ENCODE measurements at regions not wholly inside any gene's neighbourhood (a gene's known extent, or its start where the extent isn't known, plus 50 kb on each side); places are given as distances from the start of the nearest gene placed in this dataset.

GRCh38 chr10:124346831-124347230, 71.9 kb downstream of the OAT start:
- Mint-ChIP-seq H3K36me3 (no peaks in the 10 kb centered on the region), H3K4me1 (ENCODE audit: low read depth in 2 of 2) (peaks cover 5 to 12% of the 10 kb centered on the region in 2 donors), H3K4me3 (no peak overlapping the region), H3K27me3 (peaks cover 0 to 5% of the 10 kb centered on the region in 2 donors), H3K9me3 (no peaks in the 10 kb centered on the region), H3K27ac (no peak overlapping the region)
- ATAC-seq (no peak), DNase-seq (ENCODE audit: low spot score) (no peak)

- Mint-ChIP-seq H3K27me3 (peaks cover 0 to 5% of the 10 kb centered on the region in 2 donors), H3K36me3 (no peaks in the 10 kb centered on the region), H3K27ac (no peak overlapping the region), H3K9me3 (no peaks in the 10 kb centered on the region), H3K4me1 (ENCODE audit: low read depth in 2 of 2) (peaks cover 14 to 21% of the 10 kb centered on the region in 2 donors), H3K4me3 (no peak overlapping the region)
- ATAC-seq, result no peak
- no peak for DNase-seq (ENCODE audit: low spot score)
Measured at GRCh38 chr10:124345521-124345920, 73.2 kb downstream of the OAT start.

- ATAC-seq, result no peak
Measured at GRCh38 chr10:124344931-124345330, 73.8 kb downstream of the OAT start.

GRCh38 chr10:124344266-124344590, 74.5 kb downstream of the OAT start:
- Mint-ChIP-seq H3K9me3 (no peaks in the 10 kb centered on the region), H3K4me3 (no peak overlapping the region), H3K4me1 (ENCODE audit: low read depth in 2 of 2) (peaks cover 14 to 27% of the 10 kb centered on the region in 2 donors), H3K27ac (no peak overlapping the region), H3K27me3 (no peaks in the 10 kb centered on the region), H3K36me3 (no peaks in the 10 kb centered on the region)
- DNase-seq (ENCODE audit: low spot score) (no peak), ATAC-seq (no peak)

More at GRCh38 chr10:124344931-124345330, 73.8 kb downstream of the OAT start:
- Mint-ChIP-seq H3K27me3 (peaks cover 0 to 5% of the 10 kb centered on the region in 2 donors), H3K4me3 (no peak overlapping the region), H3K9me3 (no peaks in the 10 kb centered on the region), H3K4me1 (ENCODE audit: low read depth in 2 of 2) (peaks cover 14 to 25% of the 10 kb centered on the region in 2 donors), H3K27ac (no peak overlapping the region), H3K36me3 (no peaks in the 10 kb centered on the region)
- DNase-seq (ENCODE audit: low spot score), result no peak

- ATAC-seq, result no peak
- Mint-ChIP-seq H3K4me3 (no peak overlapping the region), H3K36me3 (no peaks in the 10 kb centered on the region), H3K4me1 (ENCODE audit: low read depth in 2 of 2) (peaks cover 14 to 27% of the 10 kb centered on the region in 2 donors), H3K27me3 (no peaks in the 10 kb centered on the region), H3K27ac (peak overlapping the region in 1 of 2 donors; percentile 19), H3K9me3 (no peaks in the 10 kb centered on the region)
- peak; percentile 31 for DNase-seq (ENCODE audit: low spot score)
Measured at GRCh38 chr10:124343351-124344265, 75.1 kb downstream of the OAT start.

- ATAC-seq, result no peak
- Mint-ChIP-seq H3K27ac (peak overlapping the region in 1 of 2 donors; percentile 97), H3K9me3 (no peaks in the 10 kb centered on the region), H3K4me3 (no peak overlapping the region), H3K36me3 (no peaks in the 10 kb centered on the region), H3K27me3 (peaks cover 0 to 1% of the 10 kb centered on the region in 2 donors), H3K4me1 (ENCODE audit: low read depth in 2 of 2) (peaks cover 14 to 27% of the 10 kb centered on the region in 2 donors)
- DNase-seq (ENCODE audit: low spot score), result no peak
Measured at GRCh38 chr10:124342821-124343170, 75.9 kb downstream of the OAT start.

GRCh38 chr10:124342136-124342820, 76.4 kb downstream of the OAT start:
- peak overlapping the region; percentile 71 to 97 for H3K27ac Mint-ChIP-seq
- DNase-seq (ENCODE audit: low spot score) (no peak), ATAC-seq (no peak)

GRCh38 chr10:124341768-124342135, 77.0 kb downstream of the OAT start:
- Mint-ChIP-seq H3K9me3 (no peaks in the 10 kb centered on the region), H3K4me1 (ENCODE audit: low read depth in 2 of 2) (peaks cover 14 to 27% of the 10 kb centered on the region in 2 donors), H3K4me3 (peak overlapping the region; percentile 9), H3K27me3 (peaks cover 0 to 2% of the 10 kb centered on the region in 2 donors), H3K27ac (peak overlapping the region; percentile 71 to 97), H3K36me3 (no peaks in the 10 kb centered on the region)
- DNase-seq (ENCODE audit: low spot score) (peak; percentile 88), ATAC-seq (peak; percentile 94 to 97)

More at GRCh38 chr10:124342136-124342820, 76.4 kb downstream of the OAT start:
- peak overlapping the region; percentile 9 for H3K4me3 Mint-ChIP-seq
- peaks cover 0 to 2% of the 10 kb centered on the region in 2 donors for H3K27me3 Mint-ChIP-seq
- peaks cover 14 to 27% of the 10 kb centered on the region in 2 donors for H3K4me1 Mint-ChIP-seq (ENCODE audit: low read depth in 2 of 2)
- H3K9me3 Mint-ChIP-seq, result no peaks in the 10 kb centered on the region
- H3K36me3 Mint-ChIP-seq, result no peaks in the 10 kb centered on the region

GRCh38 chr10:124340033-124340760, 78.5 kb downstream of the OAT start:
- H3K9me3 Mint-ChIP-seq, result no peaks in the 10 kb centered on the region
- peak overlapping the region in 1 of 2 donors; percentile 97 for H3K27ac Mint-ChIP-seq
- H3K27me3 Mint-ChIP-seq, result peaks cover 0 to 2% of the 10 kb centered on the region in 2 donors
- H3K4me1 Mint-ChIP-seq (ENCODE audit: low read depth in 2 of 2), result peaks cover 14 to 27% of the 10 kb centered on the region in 2 donors
- no peak for DNase-seq (ENCODE audit: low spot score)
- H3K36me3 Mint-ChIP-seq, result no peaks in the 10 kb centered on the region
- no peak overlapping the region for H3K4me3 Mint-ChIP-seq
- ATAC-seq, result no peak

GRCh38 chr10:124339119-124340032, 79.3 kb downstream of the OAT start:
- H3K27me3 Mint-ChIP-seq, result peaks cover 0 to 4% of the 10 kb centered on the region in 2 donors
- no peak for ATAC-seq
- peaks cover 14 to 27% of the 10 kb centered on the region in 2 donors for H3K4me1 Mint-ChIP-seq (ENCODE audit: low read depth in 2 of 2)

GRCh38 chr10:124338276-124338925, 80.3 kb downstream of the OAT start:
- no peak for DNase-seq (ENCODE audit: low spot score)
- H3K36me3 Mint-ChIP-seq, result no peaks in the 10 kb centered on the region
- no peak for ATAC-seq
- H3K4me3 Mint-ChIP-seq, result no peak overlapping the region
- H3K9me3 Mint-ChIP-seq, result no peaks in the 10 kb centered on the region
- H3K27ac Mint-ChIP-seq, result no peak overlapping the region
- peaks cover 5 to 6% of the 10 kb centered on the region in 2 donors for H3K27me3 Mint-ChIP-seq
- H3K4me1 Mint-ChIP-seq (ENCODE audit: low read depth in 2 of 2), result peaks cover 14 to 27% of the 10 kb centered on the region in 2 donors

More at GRCh38 chr10:124339119-124340032, 79.3 kb downstream of the OAT start:
- Mint-ChIP-seq H3K27ac (peak overlapping the region in 1 of 2 donors; percentile 97), H3K9me3 (no peaks in the 10 kb centered on the region), H3K36me3 (no peaks in the 10 kb centered on the region), H3K4me3 (no peak overlapping the region)
- DNase-seq (ENCODE audit: low spot score), result no peak

- no peak for DNase-seq (ENCODE audit: low spot score)
- peaks cover 18 to 26% of the 10 kb centered on the region in 2 donors for H3K27me3 Mint-ChIP-seq
- H3K27ac Mint-ChIP-seq, result no peak overlapping the region
- no peak overlapping the region for H3K4me3 Mint-ChIP-seq
- peaks cover 6% of the 10 kb centered on the region for H3K9me3 Mint-ChIP-seq
- no peak for ATAC-seq
- peaks cover 3 to 10% of the 10 kb centered on the region in 2 donors for H3K4me1 Mint-ChIP-seq (ENCODE audit: low read depth in 2 of 2)
- peaks cover 14% of the 10 kb centered on the region for H3K36me3 Mint-ChIP-seq
Measured at GRCh38 chr10:124336186-124336585, 82.5 kb downstream of the OAT start.
